ENCODE measurements at regions not wholly inside any gene's neighbourhood (a gene's known extent, or its start where the extent isn't known, plus 50 kb on each side); places are given as distances from the start of the nearest gene placed in this dataset.

GRCh38 chr13:95352486-95352885 is 51.2 kb upstream of the ABCC4 start:
- DNase-seq = no peak

GRCh38 chr13:95354156-95354555 is 52.9 kb upstream of the ABCC4 start:
- no peak for DNase-seq

GRCh38 chr13:95354680-95355487 is 53.6 kb upstream of the ABCC4 start:
- no peak for DNase-seq

- no peak for DNase-seq
Measured at GRCh38 chr13:95355494-95355893, 54.2 kb upstream of the ABCC4 start.

GRCh38 chr13:95356916-95357315 is 55.7 kb upstream of the ABCC4 start:
- no peak for DNase-seq

- no peak for DNase-seq
Measured at GRCh38 chr13:95357875-95358274, 56.6 kb upstream of the ABCC4 start.

GRCh38 chr13:95360052-95360451 is 58.8 kb upstream of the ABCC4 start:
- DNase-seq = no peak

- no peak for DNase-seq
Measured at GRCh38 chr13:95360464-95361097, 59.3 kb upstream of the ABCC4 start.

- DNase-seq = no peak
Measured at GRCh38 chr13:95361686-95362085, 60.4 kb upstream of the ABCC4 start.

GRCh38 chr13:95362666-95363065 is 61.4 kb upstream of the ABCC4 start:
- no peak for DNase-seq

- peak; percentile 49 for DNase-seq
Measured at GRCh38 chr13:95367309-95367843, 66.1 kb upstream of the ABCC4 start.

GRCh38 chr13:95368998-95369397 is 67.7 kb upstream of the ABCC4 start:
- no peak for DNase-seq

GRCh38 chr13:95375706-95376105 is 74.5 kb upstream of the ABCC4 start:
- DNase-seq = no peak

- no peak for DNase-seq
Measured at GRCh38 chr13:95378603-95379002, 77.4 kb upstream of the ABCC4 start.

- peak; percentile 59 for DNase-seq
Measured at GRCh38 chr13:95380468-95381211, 79.4 kb upstream of the ABCC4 start.

GRCh38 chr13:95381212-95381527 is 79.9 kb upstream of the ABCC4 start:
- DNase-seq = no peak

- no peak for DNase-seq
Measured at GRCh38 chr13:95382411-95382810, 81.2 kb upstream of the ABCC4 start.

- no peak for DNase-seq
Measured at GRCh38 chr13:95382916-95383315, 81.7 kb upstream of the ABCC4 start.

- no peak for DNase-seq
Measured at GRCh38 chr13:95385373-95385772, 84.1 kb upstream of the ABCC4 start.

GRCh38 chr13:95385798-95386197 is 84.5 kb upstream of the ABCC4 start:
- DNase-seq = no peak

- no peak for DNase-seq
Measured at GRCh38 chr13:95386370-95386769, 85.1 kb upstream of the ABCC4 start.

GRCh38 chr13:95387733-95388207 is 86.5 kb upstream of the ABCC4 start:
- no peak for DNase-seq

- DNase-seq = no peak
Measured at GRCh38 chr13:95388420-95389079, 87.3 kb upstream of the ABCC4 start.

All from DMS153 (cell line).